ENCODE measurements at regions not wholly inside any gene's neighbourhood (a gene's known extent, or its start where the extent isn't known, plus 50 kb on each side); places are given as distances from the start of the nearest gene placed in this dataset.

DNA sequence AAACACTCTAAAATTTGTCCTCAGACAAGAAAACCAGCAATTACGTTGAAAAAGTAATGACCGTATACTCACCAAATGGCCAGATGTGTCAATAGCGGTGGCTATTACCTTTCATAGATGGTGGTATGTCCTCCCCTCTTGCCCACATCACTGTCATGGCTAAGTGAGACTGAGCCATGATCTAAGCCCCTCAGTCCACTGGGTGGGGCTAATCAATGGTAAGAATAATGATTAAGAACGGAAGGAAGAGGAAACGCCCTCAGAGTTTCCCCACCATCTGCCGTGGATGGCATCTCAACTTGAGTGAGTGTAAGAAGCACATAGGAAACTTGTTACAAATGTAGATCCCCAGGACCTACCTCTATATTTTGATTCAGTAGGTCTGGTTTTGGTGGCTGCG, 65.8 kb upstream of the EFEMP1 start:
- H3K4me3 ChIP-seq = no peak overlapping the region
- intact Hi-C loops (cut with DNase I) = no loop called here
- no peak overlapping the region for H3K27ac ChIP-seq
- TF ChIP-seq, protein P1, sequence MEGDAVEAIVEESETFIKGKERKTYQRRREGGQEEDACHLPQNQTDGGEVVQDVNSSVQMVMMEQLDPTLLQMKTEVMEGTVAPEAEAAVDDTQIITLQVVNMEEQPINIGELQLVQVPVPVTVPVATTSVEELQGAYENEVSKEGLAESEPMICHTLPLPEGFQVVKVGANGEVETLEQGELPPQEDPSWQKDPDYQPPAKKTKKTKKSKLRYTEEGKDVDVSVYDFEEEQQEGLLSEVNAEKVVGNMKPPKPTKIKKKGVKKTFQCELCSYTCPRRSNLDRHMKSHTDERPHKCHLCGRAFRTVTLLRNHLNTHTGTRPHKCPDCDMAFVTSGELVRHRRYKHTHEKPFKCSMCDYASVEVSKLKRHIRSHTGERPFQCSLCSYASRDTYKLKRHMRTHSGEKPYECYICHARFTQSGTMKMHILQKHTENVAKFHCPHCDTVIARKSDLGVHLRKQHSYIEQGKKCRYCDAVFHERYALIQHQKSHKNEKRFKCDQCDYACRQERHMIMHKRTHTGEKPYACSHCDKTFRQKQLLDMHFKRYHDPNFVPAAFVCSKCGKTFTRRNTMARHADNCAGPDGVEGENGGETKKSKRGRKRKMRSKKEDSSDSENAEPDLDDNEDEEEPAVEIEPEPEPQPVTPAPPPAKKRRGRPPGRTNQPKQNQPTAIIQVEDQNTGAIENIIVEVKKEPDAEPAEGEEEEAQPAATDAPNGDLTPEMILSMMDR (IDR thresholded peaks at IDR 0.05) = no peak
- TF ChIP-seq POLR2A (IDR thresholded peaks at IDR 0.05) = no peak
- no peak for TF ChIP-seq POLR2AphosphoS5 (IDR thresholded peaks at IDR 0.05; ENCODE audit: insufficient read depth in 1 of 2, low read depth in 1 of 2)
- no peaks in the 10 kb centered on the region for H3K36me3 ChIP-seq
- DNase-seq (ENCODE audit: extremely low spot score in 2 of 2) = no peak
- H3K4me1 ChIP-seq = no peaks in the 10 kb centered on the region
- H3K27me3 ChIP-seq = no peaks in the 10 kb centered on the region
- no peaks in the 10 kb centered on the region for H3K9me3 ChIP-seq

DNA sequence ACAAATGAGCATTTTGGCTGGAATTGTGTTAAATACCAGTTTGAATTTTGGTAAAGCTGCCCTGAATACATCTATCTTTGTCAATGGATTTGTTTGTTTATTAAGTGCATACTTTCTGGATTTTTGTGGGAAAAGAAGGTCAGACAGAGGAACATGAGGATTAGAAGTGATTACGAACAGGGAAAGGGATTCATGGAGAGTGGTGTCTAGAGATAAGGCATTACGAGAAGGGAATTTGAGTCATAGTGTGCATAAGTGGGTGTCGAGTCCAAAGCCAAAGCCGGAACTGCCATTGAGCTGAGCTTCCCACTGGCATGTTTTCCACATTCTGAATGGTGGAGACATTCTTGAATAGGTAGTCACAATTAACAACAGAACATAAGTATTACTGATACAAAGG, 68.9 kb upstream of the EFEMP1 start:
- no peaks in the 10 kb centered on the region for H3K9me3 ChIP-seq
- no peak overlapping the region for H3K4me3 ChIP-seq
- intact Hi-C loops (cut with DNase I) = no loop called here
- no peaks in the 10 kb centered on the region for H3K36me3 ChIP-seq
- H3K27me3 ChIP-seq = no peaks in the 10 kb centered on the region
- no peaks in the 10 kb centered on the region for H3K4me1 ChIP-seq
- DNase-seq (ENCODE audit: extremely low spot score in 2 of 2) = no peak
- TF ChIP-seq, protein P1 (IDR thresholded peaks at IDR 0.05) = no peak
- no peak for TF ChIP-seq POLR2A (IDR thresholded peaks at IDR 0.05)
- no peak overlapping the region for H3K27ac ChIP-seq

DNA sequence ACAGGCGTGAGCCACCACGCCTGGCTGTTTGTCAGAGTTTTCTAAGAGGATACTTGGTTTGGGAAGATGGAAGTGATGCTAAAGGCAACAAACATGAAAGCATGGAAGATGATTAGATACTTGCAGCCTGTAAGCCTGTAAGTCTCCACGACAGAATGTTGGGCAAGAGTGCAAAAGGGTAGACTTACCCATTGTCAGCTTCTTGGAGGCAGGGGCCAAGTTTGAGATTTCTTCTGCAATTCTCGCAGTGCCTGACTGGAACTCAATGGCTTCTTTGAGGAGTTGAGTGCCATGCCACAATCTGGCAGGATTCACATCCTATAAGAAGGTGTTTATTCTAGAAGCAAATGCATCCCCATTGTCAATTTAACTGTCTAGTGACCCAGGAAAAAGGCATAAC, 70.1 kb upstream of the EFEMP1 start:
- DNase-seq (ENCODE audit: extremely low spot score in 2 of 2) = no peak
- Histone ChIP-seq H3K9me3 (no peaks in the 10 kb centered on the region), H3K4me3 (no peak overlapping the region), H3K27me3 (no peaks in the 10 kb centered on the region), H3K36me3 (no peaks in the 10 kb centered on the region), H3K27ac (no peak overlapping the region), H3K4me1 (no peaks in the 10 kb centered on the region)
- intact Hi-C loops (cut with DNase I) = no loop called here
- TF ChIP-seq POLR2A (IDR thresholded peaks at IDR 0.05) (no peak), POLR2AphosphoS5 (IDR thresholded peaks at IDR 0.05; ENCODE audit: insufficient read depth in 1 of 2, low read depth in 1 of 2) (no peak)
- TF ChIP-seq, protein P1 (IDR thresholded peaks at IDR 0.05) = no peak

DNA sequence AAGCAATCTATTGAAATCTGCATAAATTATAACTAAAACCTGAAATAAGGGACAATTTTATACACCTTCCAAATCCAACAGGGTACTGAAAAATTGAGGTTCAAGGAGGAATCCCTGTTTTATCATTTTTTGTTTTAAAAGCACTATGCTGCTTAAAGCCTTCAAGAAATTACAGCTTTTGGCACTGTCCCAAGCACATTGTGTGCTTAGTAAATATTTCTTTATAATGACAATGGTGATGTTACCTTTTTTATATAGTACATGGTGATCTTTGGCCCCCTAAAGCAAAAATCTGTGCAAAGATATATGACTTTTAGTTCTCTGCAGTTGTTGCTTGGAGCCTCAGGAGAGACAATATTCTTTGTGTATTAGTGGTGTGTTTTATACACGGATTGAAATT, 71.6 kb upstream of the EFEMP1 start:
- TF ChIP-seq POLR2A (IDR thresholded peaks at IDR 0.05) (no peak), POLR2AphosphoS5 (IDR thresholded peaks at IDR 0.05; ENCODE audit: insufficient read depth in 1 of 2, low read depth in 1 of 2) (no peak)
- TF ChIP-seq, protein P1 (IDR thresholded peaks at IDR 0.05) = no peak
- Histone ChIP-seq H3K4me3 (no peak overlapping the region), H3K36me3 (no peaks in the 10 kb centered on the region), H3K9me3 (no peaks in the 10 kb centered on the region), H3K27ac (no peak overlapping the region), H3K4me1 (no peaks in the 10 kb centered on the region), H3K27me3 (no peaks in the 10 kb centered on the region)
- no peak for DNase-seq (ENCODE audit: extremely low spot score in 2 of 2)
- intact Hi-C loops (cut with DNase I) = no loop called here

DNA sequence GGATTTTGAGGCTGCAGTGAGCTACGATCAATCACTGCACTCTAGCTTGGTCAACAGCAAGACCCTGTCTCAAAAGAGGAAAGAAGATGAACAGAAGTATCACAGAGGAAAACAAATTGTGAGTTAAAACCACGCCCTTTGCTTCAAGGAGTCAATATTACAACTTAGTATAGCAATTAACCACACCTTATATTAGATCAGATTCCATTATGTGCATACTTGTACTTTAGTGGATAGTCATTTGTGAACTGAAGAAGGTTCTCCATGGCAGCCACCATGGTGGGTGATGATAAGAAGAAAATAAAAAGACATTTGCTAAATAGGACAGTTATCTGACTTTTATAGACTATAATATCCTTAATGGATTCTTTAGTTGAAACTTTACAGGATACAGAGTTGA, 72.3 kb upstream of the EFEMP1 start:
- Histone ChIP-seq H3K36me3 (no peaks in the 10 kb centered on the region), H3K27ac (no peak overlapping the region), H3K27me3 (no peaks in the 10 kb centered on the region), H3K9me3 (no peaks in the 10 kb centered on the region), H3K4me3 (no peak overlapping the region), H3K4me1 (no peaks in the 10 kb centered on the region)
- intact Hi-C loops (cut with DNase I) = no loop called here
- TF ChIP-seq, protein P1 (IDR thresholded peaks at IDR 0.05) = no peak
- TF ChIP-seq POLR2A (IDR thresholded peaks at IDR 0.05) = no peak
- TF ChIP-seq POLR2AphosphoS5 (IDR thresholded peaks at IDR 0.05; ENCODE audit: insufficient read depth in 1 of 2, low read depth in 1 of 2) = no peak
- DNase-seq (ENCODE audit: extremely low spot score in 2 of 2) = no peak
